HepG2 (cell line): ENCODE measurements at regions not wholly inside any gene's neighbourhood (a gene's known extent, or its start where the extent isn't known, plus 50 kb on each side); places are given as distances from the start of the nearest gene placed in this dataset.
A peak's percentile ranks its signal among the peaks of the same experiment; 100 is the strongest.

Experiments
- AGO1 ChIP-seq: fragments of 200-400 bp; formaldehyde crosslinking; IDR thresholded peaks from 2 replicates; pipeline ENCODE4 v1.6.1; 2017; ENCODE audit warnings: mild to moderate bottlenecking, low read depth, low read length, moderate library complexity; ENCODE audit not compliant: poor library complexity, severe bottlenecking
- FOXA3 ChIP-seq: IDR thresholded peaks from 2 replicates; pipeline ENCODE4 v1.6.1; 2016; ENCODE audit warnings: missing genetic modification reagents, missing compliant biosample characterization
- HNRNPL ChIP-seq: fragments of 200-400 bp; formaldehyde crosslinking; IDR thresholded peaks from 2 replicates; pipeline ENCODE4 v1.6.1; 2017; ENCODE audit warnings: mild to moderate bottlenecking, low read depth, low read length
- JDP2 ChIP-seq: sonication (generic); formaldehyde crosslinking; IDR thresholded peaks from 2 replicates; pipeline ENCODE4 v1.8.1; 2022; ENCODE audit warnings: missing genetic modification reagents, borderline replicate concordance
- NFAT5 ChIP-seq: sonication (generic); formaldehyde crosslinking; IDR thresholded peaks from 2 replicates; pipeline ENCODE4 v1.4.0; 2020; ENCODE audit warnings: missing genetic modification reagents
- PITX1 ChIP-seq: sonication (generic); formaldehyde crosslinking; IDR thresholded peaks from 2 replicates; pipeline ENCODE4 v1.5.1; 2020; ENCODE audit warnings: mild to moderate bottlenecking, missing genetic modification reagents
- POLR2A ChIP-seq, 2 experiments: IDR thresholded peaks; 2 replicates each; pipeline ENCODE4 v1.6.1; 2011; ENCODE audit warnings: low read depth in 2 of 2, low read length in 2 of 2, mild to moderate bottlenecking in 1 of 2, moderate library complexity in 1 of 2; ENCODE audit not compliant: insufficient read depth in 1 of 2
- RFX1 ChIP-seq: fragments of 450-650 bp; IDR thresholded peaks from 2 replicates; pipeline ENCODE4 v1.6.1; 2017
- RXRA ChIP-seq: sonication (generic); formaldehyde crosslinking; IDR thresholded peaks from 2 replicates; pipeline ENCODE4 v1.5.1; 2020; ENCODE audit warnings: missing genetic modification reagents
- ZFX ChIP-seq: sonication (generic); formaldehyde crosslinking; IDR thresholded peaks from 2 replicates; pipeline ENCODE4 v1.4.0; 2020; ENCODE audit warnings: mild to moderate bottlenecking, low read depth, missing genetic modification reagents, moderate library complexity
- ZNF232 ChIP-seq: sonication (generic); formaldehyde crosslinking; IDR thresholded peaks from 2 replicates; pipeline ENCODE4 v1.4.0; 2020; ENCODE audit warnings: missing genetic modification reagents, borderline replicate concordance
- ZNF280B ChIP-seq: sonication (generic); formaldehyde crosslinking; IDR thresholded peaks from 2 replicates; pipeline ENCODE4 v1.5.0; 2020; ENCODE audit warnings: missing genetic modification reagents, mild to moderate bottlenecking, borderline replicate concordance
- ZNF7 ChIP-seq: IDR thresholded peaks from 2 replicates; pipeline ENCODE4 v1.6.1; 2016; ENCODE audit warnings: missing biosample characterization, missing genetic modification reagents
- TF ChIP-seq, protein P1 (sequence below): sonication (generic); formaldehyde crosslinking; IDR thresholded peaks from 2 replicates; pipeline ENCODE4 v1.4.0; 2020; ENCODE audit warnings: missing genetic modification reagents, borderline replicate concordance
- TF ChIP-seq, protein P2 (sequence below): fragments of 450-650 bp; IDR thresholded peaks from 2 replicates; pipeline ENCODE4 v1.6.1; 2016
- TF ChIP-seq, protein P3 (sequence below): sonication (generic); formaldehyde crosslinking; IDR thresholded peaks from 2 replicates; pipeline ENCODE4 v1.4.0; 2020; ENCODE audit warnings: missing genetic modification reagents
- TF ChIP-seq, protein P4 (sequence below): sonication (generic); formaldehyde crosslinking; IDR thresholded peaks from 2 replicates; pipeline ENCODE4 v1.5.1; 2020; ENCODE audit warnings: missing genetic modification reagents, mild to moderate bottlenecking, borderline replicate concordance

DNA sequence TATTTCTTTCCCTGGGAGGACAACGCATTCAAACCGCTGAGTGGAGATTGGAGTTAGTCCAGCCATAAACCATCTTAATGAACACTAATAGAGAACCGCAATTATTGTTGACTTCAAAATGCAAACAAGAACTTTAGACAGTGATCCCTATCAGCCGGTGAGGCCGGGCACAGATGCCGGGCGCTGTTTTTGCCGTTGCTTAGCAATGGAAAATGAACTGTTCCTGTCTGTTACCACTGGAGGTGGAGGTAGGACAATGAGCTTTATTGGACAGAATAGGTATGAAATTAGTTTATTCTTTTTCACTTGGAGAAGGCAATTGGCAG, 216.8 kb downstream of the TTC8 start (continued):
- TF ChIP-seq NFAT5 (CRISPR knock-in tag): no peak
- peak in 1 of 2 experiments; percentile 60; a peak in 1 of 4 replicates for TF ChIP-seq POLR2A (IDR thresholded peaks at IDR 0.05; ENCODE audit: insufficient read depth in 1 of 2, low read depth in 2 of 2, low read length in 2 of 2)
- TF ChIP-seq FOXA3 (CRISPR knock-in tag): peak; percentile 46
- TF ChIP-seq, protein P1, sequence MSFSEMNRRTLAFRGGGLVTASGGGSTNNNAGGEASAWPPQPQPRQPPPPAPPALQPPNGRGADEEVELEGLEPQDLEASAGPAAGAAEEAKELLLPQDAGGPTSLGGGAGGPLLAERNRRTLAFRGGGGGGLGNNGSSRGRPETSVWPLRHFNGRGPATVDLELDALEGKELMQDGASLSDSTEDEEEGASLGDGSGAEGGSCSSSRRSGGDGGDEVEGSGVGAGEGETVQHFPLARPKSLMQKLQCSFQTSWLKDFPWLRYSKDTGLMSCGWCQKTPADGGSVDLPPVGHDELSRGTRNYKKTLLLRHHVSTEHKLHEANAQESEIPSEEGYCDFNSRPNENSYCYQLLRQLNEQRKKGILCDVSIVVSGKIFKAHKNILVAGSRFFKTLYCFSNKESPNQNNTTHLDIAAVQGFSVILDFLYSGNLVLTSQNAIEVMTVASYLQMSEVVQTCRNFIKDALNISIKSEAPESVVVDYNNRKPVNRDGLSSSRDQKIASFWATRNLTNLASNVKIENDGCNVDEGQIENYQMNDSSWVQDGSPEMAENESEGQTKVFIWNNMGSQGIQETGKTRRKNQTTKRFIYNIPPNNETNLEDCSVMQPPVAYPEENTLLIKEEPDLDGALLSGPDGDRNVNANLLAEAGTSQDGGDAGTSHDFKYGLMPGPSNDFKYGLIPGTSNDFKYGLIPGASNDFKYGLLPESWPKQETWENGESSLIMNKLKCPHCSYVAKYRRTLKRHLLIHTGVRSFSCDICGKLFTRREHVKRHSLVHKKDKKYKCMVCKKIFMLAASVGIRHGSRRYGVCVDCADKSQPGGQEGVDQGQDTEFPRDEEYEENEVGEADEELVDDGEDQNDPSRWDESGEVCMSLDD (CRISPR knock-in tag): no peak
- TF ChIP-seq, protein P2, sequence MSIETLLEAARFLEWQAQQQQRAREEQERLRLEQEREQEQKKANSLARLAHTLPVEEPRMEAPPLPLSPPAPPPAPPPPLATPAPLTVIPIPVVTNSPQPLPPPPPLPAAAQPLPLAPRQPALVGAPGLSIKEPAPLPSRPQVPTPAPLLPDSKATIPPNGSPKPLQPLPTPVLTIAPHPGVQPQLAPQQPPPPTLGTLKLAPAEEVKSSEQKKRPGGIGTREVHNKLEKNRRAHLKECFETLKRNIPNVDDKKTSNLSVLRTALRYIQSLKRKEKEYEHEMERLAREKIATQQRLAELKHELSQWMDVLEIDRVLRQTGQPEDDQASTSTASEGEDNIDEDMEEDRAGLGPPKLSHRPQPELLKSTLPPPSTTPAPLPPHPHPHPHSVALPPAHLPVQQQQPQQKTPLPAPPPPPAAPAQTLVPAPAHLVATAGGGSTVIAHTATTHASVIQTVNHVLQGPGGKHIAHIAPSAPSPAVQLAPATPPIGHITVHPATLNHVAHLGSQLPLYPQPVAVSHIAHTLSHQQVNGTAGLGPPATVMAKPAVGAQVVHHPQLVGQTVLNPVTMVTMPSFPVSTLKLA: no peak
- TF ChIP-seq, protein P3, sequence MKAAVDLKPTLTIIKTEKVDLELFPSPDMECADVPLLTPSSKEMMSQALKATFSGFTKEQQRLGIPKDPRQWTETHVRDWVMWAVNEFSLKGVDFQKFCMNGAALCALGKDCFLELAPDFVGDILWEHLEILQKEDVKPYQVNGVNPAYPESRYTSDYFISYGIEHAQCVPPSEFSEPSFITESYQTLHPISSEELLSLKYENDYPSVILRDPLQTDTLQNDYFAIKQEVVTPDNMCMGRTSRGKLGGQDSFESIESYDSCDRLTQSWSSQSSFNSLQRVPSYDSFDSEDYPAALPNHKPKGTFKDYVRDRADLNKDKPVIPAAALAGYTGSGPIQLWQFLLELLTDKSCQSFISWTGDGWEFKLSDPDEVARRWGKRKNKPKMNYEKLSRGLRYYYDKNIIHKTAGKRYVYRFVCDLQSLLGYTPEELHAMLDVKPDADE (CRISPR knock-in tag): no peak
- no peak for TF ChIP-seq RXRA
- TF ChIP-seq ZNF280B (CRISPR knock-in tag): no peak
- no peak for TF ChIP-seq ZFX (CRISPR knock-in tag)
- TF ChIP-seq ZNF7 (CRISPR knock-in tag): no peak
- TF ChIP-seq RFX1: peak; percentile 74
- TF ChIP-seq JDP2 (CRISPR knock-in tag): no peak
- no peak for TF ChIP-seq PITX1 (CRISPR knock-in tag)
- TF ChIP-seq, protein P4, sequence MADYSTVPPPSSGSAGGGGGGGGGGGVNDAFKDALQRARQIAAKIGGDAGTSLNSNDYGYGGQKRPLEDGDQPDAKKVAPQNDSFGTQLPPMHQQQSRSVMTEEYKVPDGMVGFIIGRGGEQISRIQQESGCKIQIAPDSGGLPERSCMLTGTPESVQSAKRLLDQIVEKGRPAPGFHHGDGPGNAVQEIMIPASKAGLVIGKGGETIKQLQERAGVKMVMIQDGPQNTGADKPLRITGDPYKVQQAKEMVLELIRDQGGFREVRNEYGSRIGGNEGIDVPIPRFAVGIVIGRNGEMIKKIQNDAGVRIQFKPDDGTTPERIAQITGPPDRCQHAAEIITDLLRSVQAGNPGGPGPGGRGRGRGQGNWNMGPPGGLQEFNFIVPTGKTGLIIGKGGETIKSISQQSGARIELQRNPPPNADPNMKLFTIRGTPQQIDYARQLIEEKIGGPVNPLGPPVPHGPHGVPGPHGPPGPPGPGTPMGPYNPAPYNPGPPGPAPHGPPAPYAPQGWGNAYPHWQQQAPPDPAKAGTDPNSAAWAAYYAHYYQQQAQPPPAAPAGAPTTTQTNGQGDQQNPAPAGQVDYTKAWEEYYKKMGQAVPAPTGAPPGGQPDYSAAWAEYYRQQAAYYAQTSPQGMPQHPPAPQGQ (CRISPR knock-in tag): no peak
- TF ChIP-seq AGO1: no peak
- TF ChIP-seq HNRNPL: no peak
- TF ChIP-seq ZNF232 (CRISPR knock-in tag): no peak
